ENCODE measurements at regions not wholly inside any gene's neighbourhood (a gene's known extent, or its start where the extent isn't known, plus 50 kb on each side); places are given as distances from the start of the nearest gene placed in this dataset.

DNA sequence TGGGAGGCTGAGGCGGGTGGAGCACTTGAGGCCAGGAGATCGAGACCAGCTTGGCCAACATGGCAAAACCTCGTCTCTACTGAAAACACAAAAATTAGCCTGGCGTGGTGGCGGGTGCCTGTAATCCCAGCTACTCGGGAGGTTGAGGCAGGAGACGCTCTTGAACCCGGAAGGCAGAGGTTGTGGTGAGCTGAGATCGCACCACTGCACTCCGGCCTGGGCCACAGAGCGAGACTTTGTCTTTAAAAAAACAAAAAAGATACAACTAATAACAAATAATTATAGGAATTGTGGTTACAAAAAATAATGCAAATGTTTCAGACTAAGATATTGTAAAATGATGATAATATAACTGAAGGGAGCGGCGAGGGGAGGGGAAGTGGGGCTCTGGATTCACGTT is 90.3 kb upstream of the RTL6 start:
- Mint-ChIP-seq H3K27me3 (peaks cover 29% of the 10 kb centered on the region), H3K4me1 (ENCODE audit: low read depth) (no peaks in the 10 kb centered on the region), H3K9me3 (ENCODE audit: low read depth) (peaks cover 4% of the 10 kb centered on the region), H3K27ac (no peak overlapping the region), H3K36me3 (ENCODE audit: insufficient read depth) (no peaks in the 10 kb centered on the region), H3K4me3 (ENCODE audit: low read depth) (no peak overlapping the region)
- TF ChIP-seq, protein P1, sequence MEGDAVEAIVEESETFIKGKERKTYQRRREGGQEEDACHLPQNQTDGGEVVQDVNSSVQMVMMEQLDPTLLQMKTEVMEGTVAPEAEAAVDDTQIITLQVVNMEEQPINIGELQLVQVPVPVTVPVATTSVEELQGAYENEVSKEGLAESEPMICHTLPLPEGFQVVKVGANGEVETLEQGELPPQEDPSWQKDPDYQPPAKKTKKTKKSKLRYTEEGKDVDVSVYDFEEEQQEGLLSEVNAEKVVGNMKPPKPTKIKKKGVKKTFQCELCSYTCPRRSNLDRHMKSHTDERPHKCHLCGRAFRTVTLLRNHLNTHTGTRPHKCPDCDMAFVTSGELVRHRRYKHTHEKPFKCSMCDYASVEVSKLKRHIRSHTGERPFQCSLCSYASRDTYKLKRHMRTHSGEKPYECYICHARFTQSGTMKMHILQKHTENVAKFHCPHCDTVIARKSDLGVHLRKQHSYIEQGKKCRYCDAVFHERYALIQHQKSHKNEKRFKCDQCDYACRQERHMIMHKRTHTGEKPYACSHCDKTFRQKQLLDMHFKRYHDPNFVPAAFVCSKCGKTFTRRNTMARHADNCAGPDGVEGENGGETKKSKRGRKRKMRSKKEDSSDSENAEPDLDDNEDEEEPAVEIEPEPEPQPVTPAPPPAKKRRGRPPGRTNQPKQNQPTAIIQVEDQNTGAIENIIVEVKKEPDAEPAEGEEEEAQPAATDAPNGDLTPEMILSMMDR (IDR thresholded peaks at IDR 0.05; ENCODE audit: unreplicated experiment), result no peak
- no peak for DNase-seq (ENCODE audit: low spot score, unreplicated experiment)

GRCh38 chr22:44587737-44588310 is 89.8 kb upstream of the RTL6 start:
- TF ChIP-seq, protein P1 (IDR thresholded peaks at IDR 0.05; ENCODE audit: unreplicated experiment), result no peak
- H3K4me3 Mint-ChIP-seq (ENCODE audit: low read depth), result no peak overlapping the region
- peaks cover 33% of the 10 kb centered on the region for H3K27me3 Mint-ChIP-seq
- no peak for DNase-seq (ENCODE audit: low spot score, unreplicated experiment)
- no peaks in the 10 kb centered on the region for H3K4me1 Mint-ChIP-seq (ENCODE audit: low read depth)
- H3K27ac Mint-ChIP-seq, result no peak overlapping the region
- H3K36me3 Mint-ChIP-seq (ENCODE audit: insufficient read depth), result no peaks in the 10 kb centered on the region
- H3K9me3 Mint-ChIP-seq (ENCODE audit: low read depth), result peaks cover 4% of the 10 kb centered on the region

DNA sequence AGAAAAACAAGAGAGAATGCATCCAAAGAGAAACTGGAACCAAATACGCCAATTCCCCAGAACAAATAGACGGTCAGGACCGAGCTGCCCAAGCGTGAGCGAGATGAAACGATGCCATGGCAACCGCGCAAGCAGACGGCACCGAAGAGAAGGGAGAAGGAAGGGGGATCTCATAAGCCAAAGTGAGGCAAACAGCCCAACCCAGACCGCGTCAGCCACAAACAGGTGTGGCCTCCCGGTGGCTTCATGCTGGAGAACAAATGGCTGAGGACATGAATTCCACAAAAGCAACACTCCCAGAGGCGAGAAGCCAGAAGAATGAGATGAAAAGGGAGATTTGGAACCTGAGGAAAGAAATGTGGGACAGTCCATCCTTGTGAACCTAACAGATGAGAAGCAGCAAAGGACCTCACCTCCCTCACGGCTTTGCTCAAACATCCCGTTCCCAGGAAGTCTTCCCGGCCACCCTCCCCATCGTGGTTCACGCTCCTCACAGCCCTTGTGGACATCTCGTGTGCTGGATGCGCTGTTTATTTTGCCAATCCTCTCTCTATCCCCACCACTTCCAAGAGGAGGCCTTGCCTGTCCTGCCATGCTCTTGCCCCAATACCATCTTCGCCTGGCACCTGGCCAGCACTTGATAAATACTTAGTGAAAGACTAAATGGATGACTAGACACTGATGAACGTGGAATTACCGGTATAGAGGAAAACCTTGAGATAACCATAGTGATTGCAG is 89.1 kb upstream of the RTL6 start:
- no peaks in the 10 kb centered on the region for H3K4me1 Mint-ChIP-seq (ENCODE audit: low read depth)
- peaks cover 4% of the 10 kb centered on the region for H3K9me3 Mint-ChIP-seq (ENCODE audit: low read depth)
- H3K36me3 Mint-ChIP-seq (ENCODE audit: insufficient read depth), result no peaks in the 10 kb centered on the region
- TF ChIP-seq, protein P1 (IDR thresholded peaks at IDR 0.05; ENCODE audit: unreplicated experiment), result no peak
- DNase-seq (ENCODE audit: low spot score, unreplicated experiment), result no peak
- H3K4me3 Mint-ChIP-seq (ENCODE audit: low read depth), result no peak overlapping the region
- H3K27me3 Mint-ChIP-seq, result peaks cover 34% of the 10 kb centered on the region
- no peak overlapping the region for H3K27ac Mint-ChIP-seq

DNA sequence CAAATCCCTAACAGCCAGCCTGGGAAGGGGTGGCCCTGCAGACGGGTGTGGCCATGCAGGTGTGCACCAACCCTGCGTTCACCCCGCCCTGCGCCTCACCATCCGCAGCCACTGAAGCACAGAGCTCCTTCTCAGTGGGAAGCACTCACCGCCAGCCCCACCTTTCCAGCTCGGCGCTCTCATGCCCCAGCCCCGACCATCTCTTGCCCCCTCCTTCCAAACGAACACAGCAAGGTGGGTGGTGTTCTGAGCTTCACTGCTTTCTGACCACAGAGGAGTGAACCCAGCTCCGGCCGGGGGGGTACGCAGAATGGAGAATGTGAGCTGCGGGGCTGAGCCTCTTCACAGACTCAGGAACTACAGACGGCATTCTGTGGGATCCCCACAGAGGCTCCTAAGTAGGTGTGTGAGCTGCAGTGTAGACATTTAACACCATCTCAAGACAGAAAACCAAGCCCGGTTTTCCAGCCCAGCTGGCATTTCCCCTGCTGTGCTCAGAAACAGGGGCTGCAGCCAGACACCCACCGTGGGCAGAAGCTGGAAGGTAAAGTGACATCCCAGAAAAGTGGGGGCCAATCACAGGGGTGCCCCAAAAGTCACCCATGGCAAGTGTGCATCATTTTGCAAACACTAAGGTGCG is 88.4 kb upstream of the RTL6 start:
- TF ChIP-seq, protein P1 (IDR thresholded peaks at IDR 0.05; ENCODE audit: unreplicated experiment), result no peak
- no peak for DNase-seq (ENCODE audit: low spot score, unreplicated experiment)
- Mint-ChIP-seq H3K27me3 (peaks cover 34% of the 10 kb centered on the region), H3K36me3 (ENCODE audit: insufficient read depth) (no peaks in the 10 kb centered on the region), H3K9me3 (ENCODE audit: low read depth) (peaks cover 4% of the 10 kb centered on the region), H3K27ac (no peak overlapping the region), H3K4me1 (ENCODE audit: low read depth) (no peaks in the 10 kb centered on the region), H3K4me3 (ENCODE audit: low read depth) (no peak overlapping the region)

- no peak overlapping the region for H3K4me3 Mint-ChIP-seq (ENCODE audit: low read depth)
- H3K9me3 Mint-ChIP-seq (ENCODE audit: low read depth), result peaks cover 4% of the 10 kb centered on the region
- no peaks in the 10 kb centered on the region for H3K36me3 Mint-ChIP-seq (ENCODE audit: insufficient read depth)
- no peak for DNase-seq (ENCODE audit: low spot score, unreplicated experiment)
- TF ChIP-seq, protein P1 (IDR thresholded peaks at IDR 0.05; ENCODE audit: unreplicated experiment), result no peak
- H3K27ac Mint-ChIP-seq, result no peak overlapping the region
- H3K27me3 Mint-ChIP-seq, result peaks cover 34% of the 10 kb centered on the region
- no peaks in the 10 kb centered on the region for H3K4me1 Mint-ChIP-seq (ENCODE audit: low read depth)
Observed at GRCh38 chr22:44585559-44586350, 87.7 kb upstream of the RTL6 start.
